CD1c-positive myeloid dendritic cell (primary cell): ENCODE measurements at regions not wholly inside any gene's neighbourhood (a gene's known extent, or its start where the extent isn't known, plus 50 kb on each side); places are given as distances from the start of the nearest gene placed in this dataset.

Experiments used
- DNase-seq: peaks from one replicate; pipeline ENCODE4 v3.0.0-alpha.2; 2016; ENCODE audit errors: extremely low spot score

DNA sequence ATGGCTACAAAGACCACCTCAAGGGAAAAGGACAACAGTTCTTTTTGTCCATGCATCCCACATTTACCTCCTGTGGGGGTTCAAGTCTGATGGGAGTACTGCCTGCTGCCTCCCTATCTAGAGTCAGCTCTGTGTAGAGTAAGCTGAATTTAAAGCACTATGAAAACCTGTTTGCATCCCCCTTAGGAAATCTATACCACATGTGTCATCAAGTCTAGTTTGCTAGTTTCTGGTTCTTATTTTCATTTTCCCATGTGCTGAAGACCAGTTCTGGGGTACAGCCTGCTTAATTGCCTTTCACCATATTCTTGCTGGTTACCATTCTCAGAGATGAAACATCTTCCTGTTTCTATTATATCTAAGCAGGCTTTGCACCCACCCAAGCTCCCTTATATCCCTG lies 470.3 kb downstream of the MBD2 start:
- DNase-seq: no peak

DNA sequence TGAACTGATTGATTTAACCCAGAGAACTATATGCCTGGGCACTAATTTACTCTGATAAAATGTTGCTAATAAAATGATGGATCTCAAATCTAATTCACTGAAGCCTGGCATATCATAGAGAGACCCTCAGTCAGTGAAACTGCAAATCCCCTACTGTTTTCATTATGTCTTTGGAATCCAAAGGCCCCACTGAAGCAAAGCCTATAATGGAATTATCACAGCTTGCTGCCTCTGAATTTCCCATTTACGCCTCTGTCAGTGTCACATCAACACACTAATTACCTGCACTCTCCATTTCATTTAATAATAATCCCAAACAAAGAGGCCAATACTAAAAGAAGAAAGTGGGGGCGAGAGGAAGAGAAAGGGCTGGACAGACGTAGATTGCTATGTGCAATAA lies 470.9 kb downstream of the MBD2 start:
- DNase-seq: no peak

DNA sequence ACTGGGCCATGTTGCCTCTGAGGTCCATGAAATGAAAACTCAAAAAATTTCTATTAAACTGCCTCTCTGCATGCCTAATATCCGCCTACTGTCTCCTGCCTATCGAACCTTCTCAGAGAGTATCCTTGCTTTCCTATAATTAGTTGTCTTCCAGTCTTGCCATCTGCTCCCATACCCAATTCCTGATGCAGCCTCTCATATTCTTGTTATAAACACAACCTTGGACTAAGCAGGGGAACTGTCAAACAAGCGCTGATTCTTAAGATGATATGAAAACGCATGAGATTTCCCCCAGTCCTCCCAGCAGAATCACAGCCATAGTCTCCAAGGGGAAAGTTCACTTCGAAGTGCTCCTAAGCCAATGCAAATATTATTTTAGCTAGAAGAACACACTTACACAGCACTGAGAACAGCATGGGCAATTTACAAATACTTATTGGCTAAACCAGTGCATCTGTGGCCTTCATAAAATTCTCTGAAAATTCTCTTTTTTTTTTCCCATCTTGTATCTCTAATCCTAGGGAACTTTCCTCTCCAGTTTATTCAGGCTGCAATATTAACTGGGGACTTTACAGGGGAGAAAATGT lies 471.6 kb downstream of the MBD2 start:
- DNase-seq: no peak

DNA sequence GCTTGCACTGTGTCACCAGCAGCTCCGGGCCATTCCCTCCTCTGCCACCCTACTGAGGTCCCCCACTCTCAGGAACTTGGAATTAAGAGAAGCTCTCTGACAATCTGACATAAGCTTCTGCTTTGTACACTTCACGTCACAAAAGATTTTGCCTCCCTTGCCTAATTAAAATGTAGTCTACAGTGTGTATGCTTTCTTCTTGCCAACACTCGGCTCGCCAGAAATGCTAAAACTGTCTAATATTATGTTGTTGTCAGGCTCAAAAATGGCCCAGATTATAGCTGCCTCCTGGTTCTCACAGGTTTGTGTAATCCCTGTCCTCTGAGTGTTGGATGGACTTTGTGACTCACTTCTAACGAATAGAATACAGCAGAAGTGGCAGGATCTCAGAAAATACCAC lies 474.7 kb downstream of the MBD2 start:
- no peak for DNase-seq

DNA sequence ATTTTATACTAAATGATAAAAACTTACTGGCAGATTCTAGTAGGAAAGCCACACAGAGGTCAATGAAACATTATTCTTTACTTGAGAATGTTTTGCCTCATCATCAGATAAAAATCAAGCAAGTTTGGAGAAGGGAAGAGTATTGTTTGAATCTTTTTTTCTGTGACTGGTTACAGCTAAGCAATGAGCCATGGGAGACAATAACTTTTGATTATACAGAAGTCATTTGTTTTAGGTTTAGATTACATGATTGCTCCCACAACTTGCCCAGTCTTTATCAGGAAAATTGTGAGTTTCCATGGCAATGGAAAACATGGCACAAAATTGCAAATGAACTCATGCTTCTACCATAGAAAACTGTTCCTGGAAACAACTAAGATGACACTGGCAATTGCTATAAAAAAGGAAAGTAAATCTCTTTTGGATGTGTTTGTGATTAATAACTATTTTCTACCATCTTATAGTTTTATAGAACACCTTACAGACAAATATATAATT lies 476.8 kb downstream of the MBD2 start:
- no peak for DNase-seq

DNA sequence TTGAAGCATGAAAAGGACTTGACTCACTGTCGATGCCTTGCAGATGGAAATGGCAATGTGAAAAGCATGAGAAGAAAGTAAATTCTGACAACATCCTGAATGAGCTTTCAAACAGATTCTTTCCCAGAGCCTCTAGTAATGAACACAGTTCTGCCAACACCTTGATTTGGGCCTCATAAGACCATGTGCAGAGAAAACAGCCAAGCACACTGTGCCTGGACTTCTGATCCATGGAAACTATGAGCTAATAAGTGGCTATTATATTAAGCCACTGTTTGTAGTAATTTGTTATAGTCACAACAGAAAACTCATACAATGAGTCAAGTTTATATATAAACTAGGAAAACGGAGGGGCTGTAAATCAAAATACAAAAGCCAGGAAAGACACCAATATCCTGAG lies 477.3 kb downstream of the MBD2 start:
- DNase-seq: no peak

DNA sequence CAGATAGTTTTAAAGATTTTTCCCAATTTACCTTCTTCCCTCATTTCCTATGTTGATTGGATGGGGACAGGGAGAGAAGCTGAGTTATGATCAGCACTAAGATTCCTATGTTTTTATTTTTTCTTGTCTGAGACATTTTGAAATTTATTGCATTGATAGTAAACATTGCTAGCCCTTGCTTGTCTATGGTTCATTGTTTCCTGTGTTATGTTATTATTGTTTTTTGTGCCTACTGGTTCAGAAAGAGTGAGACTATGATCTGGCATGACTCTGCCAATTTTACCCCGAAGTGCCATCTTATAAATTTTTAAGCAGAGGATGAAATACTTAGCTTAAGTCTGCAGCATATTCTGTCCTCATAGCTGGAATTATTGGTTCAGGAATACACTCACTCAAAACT lies 478.5 kb downstream of the MBD2 start:
- DNase-seq: no peak

DNA sequence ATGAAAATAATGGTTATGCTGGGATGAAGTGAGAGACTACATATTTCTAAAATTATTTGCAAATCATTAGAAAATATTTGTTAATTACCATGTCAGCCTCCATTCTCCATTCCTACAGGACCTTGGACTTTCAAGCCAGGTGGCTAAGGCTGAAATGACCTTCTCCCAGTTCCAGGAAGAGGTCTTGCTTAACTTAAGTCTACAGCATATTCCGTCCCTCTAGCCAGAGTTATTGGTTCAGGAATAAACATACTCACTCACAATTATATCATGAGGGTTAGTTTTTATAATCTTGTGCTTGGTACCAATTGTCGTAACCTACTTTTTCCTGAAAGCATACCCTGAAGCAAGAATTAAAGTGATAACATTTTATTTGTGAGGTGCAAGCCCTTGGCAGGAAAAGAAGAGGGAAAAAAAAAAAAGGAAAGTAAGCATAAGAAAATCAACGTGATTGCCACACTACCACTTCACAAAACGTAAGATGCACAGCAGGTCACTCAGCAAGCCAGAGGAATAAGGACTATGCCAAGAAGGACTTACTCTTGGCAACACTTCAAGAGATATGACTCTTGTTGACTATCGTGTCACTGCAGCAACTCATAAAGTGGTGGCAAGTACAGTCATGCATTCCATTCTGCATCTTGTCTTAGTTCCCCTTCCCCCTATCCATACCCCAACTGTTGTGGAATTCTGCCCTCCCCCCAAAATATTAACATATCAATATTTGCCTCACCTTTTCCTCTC lies 479.1 kb downstream of the MBD2 start:
- no peak for DNase-seq

DNA sequence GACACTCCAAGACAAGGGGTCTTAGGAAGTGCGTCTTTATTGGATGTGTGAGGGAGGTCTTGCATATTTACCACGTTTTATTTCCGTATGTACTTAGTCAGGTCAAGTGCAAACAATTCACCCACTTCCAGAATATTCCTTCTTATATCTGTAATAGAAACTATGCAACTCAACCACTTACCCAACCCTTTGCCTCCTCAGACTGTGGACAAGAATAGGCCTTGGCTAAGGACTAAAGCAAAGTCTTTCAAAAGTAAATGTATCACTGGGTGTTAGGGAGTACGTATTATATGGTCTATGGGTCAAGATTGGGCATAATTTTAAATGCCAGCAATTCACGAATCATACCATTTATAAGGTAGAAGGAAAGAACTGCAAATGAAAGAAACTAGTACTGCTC lies 484.8 kb downstream of the MBD2 start:
- DNase-seq: no peak

DNA sequence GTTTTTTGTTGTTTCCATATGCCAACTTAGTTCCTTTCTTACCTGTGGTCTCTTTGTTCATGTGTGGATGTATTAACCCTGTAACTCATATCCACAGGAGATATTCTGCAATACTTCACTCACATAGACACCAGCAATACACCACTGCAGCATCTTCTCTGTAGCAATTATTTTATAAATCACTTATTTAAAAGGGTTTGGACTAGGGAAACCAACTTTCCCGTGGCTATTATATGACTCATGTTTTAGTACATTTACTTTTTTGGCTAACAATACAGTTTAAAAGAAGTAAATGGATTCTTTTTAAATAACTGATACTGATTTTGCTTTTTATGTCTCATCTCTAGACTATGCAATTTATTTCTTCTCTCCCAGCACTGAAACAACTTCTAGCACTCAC lies 488.9 kb downstream of the MBD2 start:
- DNase-seq: no peak

DNA sequence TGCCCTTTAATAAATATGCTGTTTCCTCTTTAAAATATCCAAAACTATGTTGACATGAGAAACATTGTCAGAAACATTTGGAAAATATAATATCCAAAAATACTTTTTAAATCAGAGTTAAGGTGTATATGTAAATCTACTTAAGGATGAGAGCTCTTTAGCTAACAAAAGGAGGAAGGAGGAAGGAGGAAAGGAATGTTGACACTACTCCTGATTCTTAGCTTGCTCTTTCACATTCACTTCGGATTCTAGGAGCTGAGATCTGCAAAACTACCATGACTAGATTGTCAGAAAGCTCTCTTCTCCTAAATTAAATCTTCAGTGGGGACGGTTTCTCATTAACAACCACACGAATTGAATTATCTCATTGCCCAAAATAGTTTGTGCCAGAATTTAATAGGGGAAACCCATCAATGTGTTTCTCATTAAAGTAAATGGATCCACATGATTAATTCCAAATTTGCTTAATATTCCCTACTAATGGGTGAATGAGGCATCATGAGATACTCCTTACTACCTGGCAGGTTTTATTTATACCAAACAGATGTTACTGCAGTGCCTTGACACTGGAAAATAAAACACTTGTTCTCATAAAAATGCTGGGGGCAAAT lies 509.1 kb downstream of the MBD2 start:
- DNase-seq: no peak

DNA sequence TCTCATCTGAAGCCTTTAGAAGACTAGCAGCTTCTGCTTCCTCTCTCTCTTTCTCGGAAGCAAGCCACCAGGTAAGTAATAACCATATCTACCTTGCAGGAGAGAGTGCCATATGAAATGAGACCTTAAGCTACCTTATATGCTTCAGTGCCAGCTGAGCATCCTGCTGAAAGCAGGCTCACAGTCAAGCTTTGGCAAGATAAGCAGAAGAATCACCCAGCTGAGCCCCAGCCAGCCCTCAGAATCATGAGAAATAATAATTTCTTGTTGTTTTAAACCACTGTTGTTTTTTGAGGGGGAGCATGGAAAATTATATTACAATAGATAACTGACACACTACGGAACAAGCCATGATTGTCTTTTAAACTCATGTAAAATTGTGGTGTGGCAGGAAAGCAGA lies 514.4 kb downstream of the MBD2 start:
- DNase-seq: no peak

DNA sequence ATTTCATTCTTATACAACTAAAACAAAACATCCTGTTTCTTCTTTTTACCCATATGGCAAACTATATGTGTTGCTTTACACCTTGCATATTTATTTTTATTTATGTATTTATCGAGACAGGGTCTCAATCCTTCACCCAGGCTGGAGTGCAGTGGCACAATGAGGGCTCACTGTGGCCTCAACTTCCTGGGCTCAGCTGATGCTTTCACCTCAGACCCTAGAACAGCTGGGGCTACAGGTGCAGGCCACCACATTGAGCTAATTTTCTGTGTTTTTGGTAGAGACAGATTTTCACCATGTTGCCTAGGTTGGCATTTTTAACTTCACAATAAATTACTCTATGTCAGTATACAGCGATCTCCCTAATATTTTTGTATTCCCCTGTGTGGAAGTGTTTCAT lies 522.0 kb downstream of the MBD2 start:
- DNase-seq: no peak

DNA sequence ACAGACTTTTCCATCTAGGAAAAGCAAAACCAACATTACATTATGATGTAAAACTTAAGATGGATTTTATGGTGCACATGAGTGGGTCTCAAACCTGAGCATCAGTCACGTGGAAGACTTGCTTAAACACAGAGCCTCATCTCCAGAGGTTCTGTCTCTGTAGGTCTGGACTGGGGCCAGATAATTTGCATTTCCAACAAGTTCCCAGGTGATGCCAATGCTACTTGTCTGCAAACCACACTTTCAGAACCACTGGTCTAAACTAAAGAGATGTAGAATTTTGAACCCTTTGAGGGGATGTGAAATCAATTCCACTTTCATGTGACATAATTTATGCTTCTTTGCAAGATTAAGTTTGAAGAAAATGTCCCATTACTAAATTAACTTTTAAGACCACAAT lies 522.8 kb downstream of the MBD2 start:
- no peak for DNase-seq

DNA sequence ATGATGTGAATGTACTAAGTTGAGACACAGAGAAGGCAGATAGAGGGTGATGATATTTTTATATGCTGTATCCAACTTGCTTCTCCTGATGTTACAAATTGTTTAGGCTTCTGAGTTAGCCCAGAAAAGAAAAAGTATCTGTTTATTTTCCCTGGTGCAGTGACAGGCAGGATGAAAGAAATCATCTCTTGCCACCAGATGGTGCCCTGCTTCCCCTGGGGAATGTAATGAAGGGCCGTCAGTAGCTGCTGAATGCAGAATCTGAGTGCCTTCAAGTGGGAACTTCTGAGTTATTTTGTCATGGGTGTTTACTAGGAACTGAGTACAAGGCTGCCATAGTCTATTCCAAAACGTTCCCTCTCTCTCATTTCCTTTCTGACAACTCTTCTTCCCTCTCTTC lies 525.6 kb downstream of the MBD2 start:
- DNase-seq: no peak

DNA sequence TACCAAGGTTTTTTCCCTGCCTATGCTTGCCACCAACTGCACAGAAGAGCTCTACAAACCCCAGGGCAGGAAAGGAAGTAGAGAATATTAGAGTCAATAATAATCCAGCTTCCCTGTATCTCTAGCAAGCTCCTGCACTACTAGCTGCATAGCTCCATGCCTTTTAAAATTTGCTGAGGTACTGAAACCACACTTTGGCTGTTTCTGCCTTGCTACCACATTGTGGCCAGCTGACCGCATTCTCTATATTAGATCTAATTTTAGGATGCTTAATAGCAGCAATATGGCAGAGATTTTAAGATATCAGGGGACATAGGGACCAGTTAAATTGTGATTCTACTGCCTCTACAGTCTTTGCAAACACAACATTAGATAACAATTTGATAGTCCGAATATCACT lies 534.6 kb downstream of the MBD2 start:
- DNase-seq: no peak

DNA sequence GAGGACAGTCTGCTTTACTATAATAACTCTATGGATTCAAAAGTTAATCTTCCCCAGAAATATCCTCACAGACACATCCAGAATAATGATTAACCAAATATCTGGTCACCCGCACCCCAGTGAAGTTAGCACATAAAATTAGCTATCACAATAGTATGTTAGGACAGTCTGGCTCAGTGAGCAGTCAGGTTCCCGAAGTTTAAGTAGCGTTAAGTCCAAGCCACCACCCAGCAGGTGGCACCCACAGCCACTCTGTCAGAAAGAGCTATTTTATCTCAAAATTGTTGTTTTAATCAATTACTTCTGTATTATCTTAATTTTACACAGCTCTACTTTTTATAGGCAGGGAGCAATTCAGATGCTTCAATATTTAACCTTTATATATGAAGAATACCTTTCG lies 537.5 kb downstream of the MBD2 start:
- DNase-seq: no peak

DNA sequence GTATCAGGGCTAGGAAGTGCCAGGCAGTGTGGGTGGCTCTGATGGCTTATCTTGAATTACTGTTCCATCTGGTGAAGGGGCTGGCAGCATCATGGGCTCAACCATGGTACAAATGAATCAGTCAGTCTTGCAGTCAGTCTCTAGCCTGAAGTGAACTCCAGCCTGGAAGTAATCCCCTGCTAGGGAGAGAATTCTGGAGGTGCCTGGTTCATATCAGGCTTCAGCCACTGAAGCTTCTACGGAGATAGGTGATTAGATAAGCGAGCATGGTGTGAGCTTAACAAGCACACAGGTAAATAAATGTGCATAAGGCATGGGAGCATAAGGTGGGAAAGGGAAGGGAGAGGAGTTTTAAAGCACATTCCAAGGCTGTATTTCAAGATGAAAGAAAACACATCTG lies 541.7 kb downstream of the MBD2 start:
- no peak for DNase-seq

DNA sequence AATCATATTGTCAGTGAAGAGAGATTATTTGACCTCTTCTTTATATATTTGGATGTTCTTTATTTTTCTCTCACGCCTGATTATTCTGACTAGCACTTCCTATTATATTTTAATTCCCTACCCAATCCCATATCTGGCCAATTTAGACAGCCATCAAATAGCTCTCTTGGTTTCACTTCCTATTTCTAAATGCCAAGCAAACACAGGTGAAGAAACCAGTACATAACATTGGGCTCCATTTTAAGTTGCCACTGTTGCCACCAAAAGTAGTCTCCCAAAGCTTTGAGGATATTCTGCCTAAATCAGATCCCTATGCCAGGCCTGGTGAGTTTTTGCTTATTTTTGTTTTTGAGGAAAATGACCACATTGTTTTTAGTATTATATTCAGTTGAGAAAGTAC lies 547.0 kb downstream of the MBD2 start:
- DNase-seq: no peak

DNA sequence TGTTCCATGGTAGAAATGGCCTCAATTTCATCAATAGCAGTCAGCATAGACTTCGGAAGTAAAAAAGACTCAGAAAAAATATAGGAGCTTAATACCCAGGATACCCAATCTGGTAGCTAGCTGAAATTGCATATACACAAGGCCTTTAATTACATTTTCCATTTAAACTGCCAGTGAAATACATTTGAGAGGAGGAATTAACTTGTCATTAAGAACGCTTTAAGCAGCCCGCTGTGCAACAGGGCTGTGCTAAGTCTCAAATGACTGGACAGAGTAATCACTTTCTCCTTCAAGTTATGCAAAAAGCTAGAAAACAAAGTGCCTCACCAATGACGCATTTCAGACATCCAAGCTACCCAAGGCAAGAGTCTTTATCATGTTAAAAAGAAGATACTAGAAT lies 558.8 kb downstream of the MBD2 start:
- no peak for DNase-seq

DNA sequence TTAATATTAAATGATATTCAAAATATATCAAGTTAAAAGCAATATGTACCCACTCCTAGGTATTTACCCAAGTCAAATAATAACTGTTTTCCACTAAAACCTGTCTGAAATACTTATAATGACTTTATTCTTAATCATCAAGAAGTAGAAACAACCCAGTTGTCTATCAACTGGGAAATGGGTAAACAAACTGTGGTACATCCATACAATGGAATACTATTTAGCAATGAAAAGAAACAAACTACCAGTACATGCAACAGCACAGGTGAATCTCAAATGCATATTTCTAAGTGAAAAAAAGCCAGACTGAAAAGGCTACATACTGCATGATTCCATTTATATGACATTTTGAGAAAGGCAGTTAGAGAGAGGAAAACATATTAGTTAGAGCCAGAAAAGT lies 559.9 kb downstream of the MBD2 start:
- DNase-seq: no peak

DNA sequence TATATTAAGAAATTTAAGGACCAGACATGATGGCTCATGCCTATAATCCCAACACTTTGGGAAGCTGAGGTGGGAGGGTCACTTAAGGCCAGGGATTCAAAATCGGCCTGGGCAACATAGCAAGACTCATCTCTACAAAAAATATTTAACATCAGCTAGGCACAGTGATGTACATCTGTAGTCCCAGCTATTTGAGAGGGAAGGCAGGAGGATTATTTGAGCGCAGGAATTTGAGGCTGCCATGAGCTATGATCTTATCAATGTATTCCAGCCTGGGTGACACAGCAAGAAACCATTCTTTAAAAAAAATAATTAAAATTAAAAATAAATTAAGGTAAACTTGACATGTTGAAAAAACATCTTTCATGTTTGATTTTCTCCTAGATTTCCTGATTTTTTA lies 564.2 kb downstream of the MBD2 start:
- no peak for DNase-seq

DNA sequence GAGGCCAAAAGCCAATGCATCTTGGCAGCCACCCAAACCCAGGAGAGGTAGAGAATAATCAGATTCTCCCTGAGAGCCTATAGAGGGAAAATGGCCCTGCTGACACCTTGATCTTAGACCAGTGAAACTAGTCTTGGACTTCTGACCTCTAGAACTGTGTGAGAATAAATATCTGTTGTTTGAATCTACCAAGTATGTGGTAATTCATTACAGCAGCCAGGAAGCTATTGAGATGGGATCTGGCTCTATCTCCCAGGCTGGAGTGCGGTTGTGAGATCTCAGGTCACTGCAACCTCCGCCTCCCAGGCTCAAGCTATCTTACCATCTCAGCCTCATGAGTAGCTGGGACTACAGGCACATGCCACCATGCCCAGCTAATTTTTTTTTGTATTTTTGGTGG lies 567.2 kb downstream of the MBD2 start:
- no peak for DNase-seq
